GM12864 (cell line): ENCODE measurements at regions not wholly inside any gene's neighbourhood (a gene's known extent, or its start where the extent isn't known, plus 50 kb on each side); places are given as distances from the start of the nearest gene placed in this dataset.
"Not testable (repeated sequence)": the region's sequence is repeated elsewhere in the genome, so short reads cannot be mapped to it uniquely, and the experiment has no call there.

ENCODE experiments used
- DNase-seq: peaks from one replicate; pipeline ENCODE4 v3.0.0-alpha.2; 2011; ENCODE audit warnings: low read depth
- H3K4me3 ChIP-seq: 2 replicates; pipeline ENCODE4 v1.5.1; 2011; ENCODE audit warnings: mild to moderate bottlenecking, low read depth, low read length, control low read depth
- TF ChIP-seq, protein P1 (sequence below): IDR thresholded peaks from 2 replicates; pipeline ENCODE4 v1.5.1; 2011; ENCODE audit warnings: low read depth, mild to moderate bottlenecking, moderate library complexity, low read length, control low read depth, inconsistent platforms; ENCODE audit errors: missing control alignments

GRCh38 chrX:50967736-50968135 is 57.2 kb downstream of the BMP15 start:
- TF ChIP-seq, protein P1, sequence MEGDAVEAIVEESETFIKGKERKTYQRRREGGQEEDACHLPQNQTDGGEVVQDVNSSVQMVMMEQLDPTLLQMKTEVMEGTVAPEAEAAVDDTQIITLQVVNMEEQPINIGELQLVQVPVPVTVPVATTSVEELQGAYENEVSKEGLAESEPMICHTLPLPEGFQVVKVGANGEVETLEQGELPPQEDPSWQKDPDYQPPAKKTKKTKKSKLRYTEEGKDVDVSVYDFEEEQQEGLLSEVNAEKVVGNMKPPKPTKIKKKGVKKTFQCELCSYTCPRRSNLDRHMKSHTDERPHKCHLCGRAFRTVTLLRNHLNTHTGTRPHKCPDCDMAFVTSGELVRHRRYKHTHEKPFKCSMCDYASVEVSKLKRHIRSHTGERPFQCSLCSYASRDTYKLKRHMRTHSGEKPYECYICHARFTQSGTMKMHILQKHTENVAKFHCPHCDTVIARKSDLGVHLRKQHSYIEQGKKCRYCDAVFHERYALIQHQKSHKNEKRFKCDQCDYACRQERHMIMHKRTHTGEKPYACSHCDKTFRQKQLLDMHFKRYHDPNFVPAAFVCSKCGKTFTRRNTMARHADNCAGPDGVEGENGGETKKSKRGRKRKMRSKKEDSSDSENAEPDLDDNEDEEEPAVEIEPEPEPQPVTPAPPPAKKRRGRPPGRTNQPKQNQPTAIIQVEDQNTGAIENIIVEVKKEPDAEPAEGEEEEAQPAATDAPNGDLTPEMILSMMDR, result no peak
- no peak for DNase-seq
- H3K4me3 ChIP-seq, result no peak overlapping the region

DNA sequence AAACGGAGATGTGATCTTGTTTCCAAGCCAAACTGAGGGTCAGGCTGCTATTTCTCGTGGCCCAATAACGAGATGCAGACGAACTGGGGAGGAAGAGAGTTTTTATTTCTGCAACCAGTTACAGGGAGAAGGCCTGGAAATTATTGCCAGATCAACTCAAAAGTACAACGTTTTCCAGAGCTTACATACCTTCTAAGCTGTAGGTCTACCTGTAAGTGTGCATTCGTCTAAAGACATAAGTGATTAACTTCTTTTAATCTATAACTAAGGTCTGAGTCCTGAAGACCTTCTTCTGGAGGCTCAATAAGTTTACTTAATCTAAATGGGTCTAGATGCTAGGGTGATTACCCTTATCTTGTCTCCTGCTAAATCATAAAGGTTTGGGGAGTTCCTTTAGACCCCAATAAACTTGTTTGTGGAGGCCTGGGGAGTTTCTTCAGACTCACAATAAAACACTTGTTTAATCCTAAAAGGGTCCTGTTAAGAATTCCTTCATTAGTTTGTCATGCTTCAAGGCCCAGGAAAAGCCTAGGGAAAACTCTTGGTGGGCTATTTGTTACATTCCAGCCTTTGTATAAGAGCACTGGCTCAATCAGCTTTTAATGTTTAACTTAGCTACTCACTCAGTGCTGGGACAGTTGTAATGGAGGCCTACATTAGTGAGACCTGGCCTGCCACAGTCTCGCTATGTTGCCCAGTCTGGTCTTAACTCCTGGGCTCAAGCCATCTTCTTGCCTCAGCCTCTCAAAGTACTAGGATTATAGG is 58.5 kb downstream of the BMP15 start:
- H3K4me3 ChIP-seq, DNase-seq: not testable (repeated sequence)

GRCh38 chrX:50971395-50971794 is 60.9 kb downstream of the BMP15 start:
- no peak overlapping the region for H3K4me3 ChIP-seq
- TF ChIP-seq, protein P1, result no peak
- no peak for DNase-seq

DNA sequence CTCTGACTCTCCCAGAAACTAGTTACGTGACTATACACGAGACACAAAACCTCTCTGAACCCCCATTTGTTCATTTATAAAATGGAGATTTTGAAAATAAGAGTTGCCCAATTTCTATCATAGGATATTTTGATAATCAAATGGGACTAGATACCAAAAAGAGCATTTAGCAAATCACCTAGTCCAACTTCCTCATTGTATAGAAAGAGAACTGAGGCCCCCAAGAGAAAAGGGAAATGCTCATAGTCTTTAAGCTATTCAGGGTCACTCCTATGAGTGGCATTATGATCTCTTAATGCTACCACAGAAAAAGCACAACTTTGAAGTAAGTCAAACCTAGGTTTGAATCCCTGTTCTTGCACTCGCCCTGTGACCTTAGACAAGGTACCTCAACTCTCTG is 62.7 kb downstream of the BMP15 start:
- DNase-seq, result no peak
- H3K4me3 ChIP-seq, result no peak overlapping the region
- TF ChIP-seq, protein P1, result no peak

DNA sequence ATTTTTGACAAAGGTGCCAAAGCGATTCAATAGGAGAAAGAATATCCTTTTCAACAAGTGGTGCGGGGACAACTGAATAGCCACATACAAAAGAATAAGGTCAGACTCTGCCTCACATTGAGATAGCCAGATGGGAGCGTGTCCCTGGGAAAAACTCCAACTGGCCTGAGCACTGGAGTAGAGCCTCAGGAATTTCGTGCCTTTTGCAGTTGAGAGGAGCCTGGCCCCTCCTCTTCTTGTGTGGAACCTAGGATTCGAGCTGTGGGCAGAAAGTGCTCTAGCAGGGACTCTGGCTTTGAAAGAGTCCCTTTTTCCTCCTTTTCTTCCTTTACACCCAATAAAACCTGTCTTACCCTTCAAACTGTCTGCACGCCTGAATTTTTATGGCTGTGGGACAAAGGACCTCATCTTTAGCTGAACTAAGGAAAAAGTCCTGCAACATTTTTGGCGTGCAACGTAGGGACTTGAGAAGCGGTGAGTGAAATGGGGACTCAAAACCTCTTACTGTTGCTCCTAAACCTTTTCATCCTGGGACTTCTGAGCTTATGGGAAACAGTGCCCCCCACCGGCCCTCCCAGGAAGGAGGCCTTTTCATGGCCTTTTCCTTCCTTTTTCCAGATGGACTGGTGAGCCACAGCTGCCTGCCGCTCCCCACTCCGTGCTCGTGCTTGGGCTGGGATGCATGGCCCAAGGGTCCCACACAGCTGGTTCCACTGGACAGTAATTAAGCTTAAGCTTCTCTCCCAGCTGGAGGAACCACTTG is 68.6 kb downstream of the BMP15 start:
- TF ChIP-seq, protein P1, result peak; percentile 6
- DNase-seq, result no peak
- H3K4me3 ChIP-seq, result no peak overlapping the region

DNA sequence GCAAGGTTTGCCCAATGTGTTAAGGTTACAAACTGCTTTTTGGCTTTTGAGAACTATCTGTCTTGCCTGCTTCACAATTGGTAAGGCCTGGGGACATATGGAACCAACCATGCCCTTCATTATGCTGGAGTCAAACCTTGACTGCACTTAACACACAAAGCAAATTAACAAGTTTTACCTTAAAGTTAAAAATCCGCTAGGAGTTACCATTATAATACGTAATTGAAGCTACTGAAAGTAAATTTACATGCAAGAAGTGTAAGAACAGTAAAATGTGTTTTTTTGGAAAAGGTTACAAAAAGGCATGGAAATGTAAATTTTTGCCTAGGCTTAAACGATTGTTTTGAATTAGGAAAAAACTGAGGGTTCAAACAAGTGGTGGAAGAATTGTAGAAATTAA is 69.7 kb downstream of the BMP15 start:
- DNase-seq, result no peak
- no peak overlapping the region for H3K4me3 ChIP-seq
- TF ChIP-seq, protein P1, result no peak

- H3K4me3 ChIP-seq, result no peak overlapping the region
- TF ChIP-seq, protein P1, result peak; percentile 34
- no peak for DNase-seq
Observed at GRCh38 chrX:50988649-50989048, 78.1 kb downstream of the BMP15 start.
